Smooth muscle cell (in vitro differentiated cells): ENCODE measurements at regions not wholly inside any gene's neighbourhood (a gene's known extent, or its start where the extent isn't known, plus 50 kb on each side); places are given as distances from the start of the nearest gene placed in this dataset.

Experiments
- DNase-seq: peaks from one replicate; lab custom pipeline; 2025; ENCODE audit not compliant: unreplicated experiment; lab: John Stamatoyannopoulos, UW
- H2AFZ ChIP-seq: fragments of 200-600 bp; sonication (generic); 2 replicates; pipeline ENCODE4 v1.6.0; 2016; ENCODE audit warnings: antibody characterized with exemption, low read depth, mild to moderate bottlenecking
- H3F3A ChIP-seq: fragments of 200-600 bp; sonication (generic); 2 replicates; pipeline ENCODE4 v1.6.0; 2017; ENCODE audit warnings: antibody characterized with exemption, low read depth
- H3K27ac ChIP-seq: fragments of 200-600 bp; sonication (generic); 2 replicates; pipeline ENCODE4 v1.5.1; 2016; ENCODE audit warnings: low read depth, mild to moderate bottlenecking
- H3K27me3 ChIP-seq: fragments of 200-600 bp; sonication (generic); 2 replicates; pipeline ENCODE4 v1.6.1; 2016; ENCODE audit warnings: low read depth, mild to moderate bottlenecking
- H3K36me3 ChIP-seq: fragments of 200-600 bp; sonication (generic); 2 replicates; pipeline ENCODE4 v1.5.1; 2016; ENCODE audit warnings: low read depth
- H3K4me1 ChIP-seq: fragments of 200-600 bp; sonication (generic); 2 replicates; pipeline ENCODE4 v1.5.1; 2016; ENCODE audit warnings: low read depth
- H3K4me2 ChIP-seq: fragments of 200-600 bp; sonication (generic); 2 replicates; pipeline ENCODE4 v1.6.0; 2016; ENCODE audit warnings: mild to moderate bottlenecking
- H3K4me3 ChIP-seq: fragments of 200-600 bp; sonication (generic); 2 replicates; pipeline ENCODE4 v1.5.1; 2016; ENCODE audit warnings: mild to moderate bottlenecking
- H3K79me2 ChIP-seq: fragments of 200-600 bp; sonication (generic); 2 replicates; pipeline ENCODE4 v1.6.0; 2016; ENCODE audit warnings: low read depth, mild to moderate bottlenecking
- H3K9ac ChIP-seq: fragments of 200-600 bp; sonication (generic); 2 replicates; pipeline ENCODE4 v1.6.0; 2016; ENCODE audit warnings: low read depth
- H3K9me3 ChIP-seq: fragments of 200-600 bp; sonication (generic); replicated peaks from 2 replicates; pipeline ENCODE4 v1.5.1; 2016; ENCODE audit warnings: low read depth
- H4K20me1 ChIP-seq: fragments of 200-600 bp; sonication (generic); 2 replicates; pipeline ENCODE4 v1.6.0; 2016; ENCODE audit warnings: low read depth
- WGBS: methylation state at CpG from one replicate; pipeline ENCODE4 v1.1.7; 2016; ENCODE audit warnings: low lambda C conversion rate; 5-methylcytosine and 5-hydroxymethylcytosine counted together
- TF ChIP-seq, protein P1 (sequence below): fragments of 200-600 bp; sonication (generic); IDR thresholded peaks from 2 replicates; pipeline ENCODE4 v1.5.1; 2017; ENCODE audit warnings: borderline replicate concordance, mild to moderate bottlenecking, antibody characterized with exemption; ENCODE audit not compliant: insufficient read depth, poor library complexity, severe bottlenecking

DNA sequence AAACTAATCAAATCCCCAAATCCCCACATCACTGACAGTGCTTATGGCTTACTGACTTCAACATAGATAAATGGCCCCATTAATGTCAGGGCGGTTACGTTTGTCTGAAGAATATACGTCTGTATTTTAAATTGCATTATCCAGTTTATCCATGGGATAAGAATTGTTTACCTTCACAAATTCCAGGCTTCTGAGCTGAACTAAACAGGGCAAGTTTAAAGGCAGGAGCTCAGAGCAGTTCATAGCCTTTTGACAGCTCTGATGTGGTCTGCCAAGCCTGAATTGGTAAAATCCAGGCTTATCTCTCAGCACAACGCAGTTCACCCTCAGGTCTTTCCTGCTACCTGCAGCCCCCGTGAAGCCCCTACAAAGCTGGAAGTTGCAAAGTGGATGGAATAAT is 79.5 kb upstream of the GREM2 start:
- Histone ChIP-seq H3F3A (peaks cover 4% of the 10 kb centered on the region), H3K36me3 (no peaks in the 10 kb centered on the region), H3K9ac (no peak overlapping the region), H3K4me3 (no peak overlapping the region), H3K27me3 (no peaks in the 10 kb centered on the region), H3K27ac (no peak overlapping the region), H3K4me2 (peak overlapping the region; percentile 45), H4K20me1 (no peaks in the 10 kb centered on the region), H3K79me2 (no peaks in the 10 kb centered on the region), H3K4me1 (no peaks in the 10 kb centered on the region), H3K9me3 (no peaks in the 10 kb centered on the region), H2AFZ (no peak overlapping the region)
- 25% methylated on average over 5 of the region's 5 CpGs for WGBS
- DNase-seq, result no peak
- TF ChIP-seq, protein P1, sequence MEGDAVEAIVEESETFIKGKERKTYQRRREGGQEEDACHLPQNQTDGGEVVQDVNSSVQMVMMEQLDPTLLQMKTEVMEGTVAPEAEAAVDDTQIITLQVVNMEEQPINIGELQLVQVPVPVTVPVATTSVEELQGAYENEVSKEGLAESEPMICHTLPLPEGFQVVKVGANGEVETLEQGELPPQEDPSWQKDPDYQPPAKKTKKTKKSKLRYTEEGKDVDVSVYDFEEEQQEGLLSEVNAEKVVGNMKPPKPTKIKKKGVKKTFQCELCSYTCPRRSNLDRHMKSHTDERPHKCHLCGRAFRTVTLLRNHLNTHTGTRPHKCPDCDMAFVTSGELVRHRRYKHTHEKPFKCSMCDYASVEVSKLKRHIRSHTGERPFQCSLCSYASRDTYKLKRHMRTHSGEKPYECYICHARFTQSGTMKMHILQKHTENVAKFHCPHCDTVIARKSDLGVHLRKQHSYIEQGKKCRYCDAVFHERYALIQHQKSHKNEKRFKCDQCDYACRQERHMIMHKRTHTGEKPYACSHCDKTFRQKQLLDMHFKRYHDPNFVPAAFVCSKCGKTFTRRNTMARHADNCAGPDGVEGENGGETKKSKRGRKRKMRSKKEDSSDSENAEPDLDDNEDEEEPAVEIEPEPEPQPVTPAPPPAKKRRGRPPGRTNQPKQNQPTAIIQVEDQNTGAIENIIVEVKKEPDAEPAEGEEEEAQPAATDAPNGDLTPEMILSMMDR, result no peak

DNA sequence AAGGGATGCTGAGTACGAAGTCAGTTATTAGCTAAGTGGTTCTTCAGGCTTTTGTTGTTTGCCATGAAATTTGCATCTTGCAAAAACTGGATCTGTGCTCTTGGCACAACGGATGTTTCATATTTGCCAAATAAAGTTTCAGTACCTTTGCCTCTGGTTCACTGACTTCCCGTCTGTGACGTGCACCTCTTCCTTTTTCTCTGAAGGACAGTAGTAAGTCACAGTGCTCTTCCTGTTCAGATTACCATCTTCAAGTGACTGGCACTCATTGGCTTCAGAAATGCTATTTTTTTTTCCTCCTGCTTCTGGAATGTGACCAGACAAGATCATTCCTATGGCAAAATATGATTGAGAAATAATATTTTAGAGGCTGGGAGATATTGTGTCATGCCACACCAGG is 75.9 kb upstream of the GREM2 start:
- no peaks in the 10 kb centered on the region for H4K20me1 ChIP-seq
- TF ChIP-seq, protein P1, result no peak
- 91% methylated on average over 4 of the region's 4 CpGs for WGBS
- H3K9ac ChIP-seq, result no peak overlapping the region
- no peak for DNase-seq
- H2AFZ ChIP-seq, result no peak overlapping the region
- no peaks in the 10 kb centered on the region for H3K9me3 ChIP-seq
- no peaks in the 10 kb centered on the region for H3K79me2 ChIP-seq
- H3K27ac ChIP-seq, result no peak overlapping the region
- no peaks in the 10 kb centered on the region for H3K27me3 ChIP-seq
- peaks cover 4% of the 10 kb centered on the region for H3F3A ChIP-seq
- H3K36me3 ChIP-seq, result no peaks in the 10 kb centered on the region
- H3K4me1 ChIP-seq, result no peaks in the 10 kb centered on the region
- no peak overlapping the region for H3K4me2 ChIP-seq
- H3K4me3 ChIP-seq, result no peak overlapping the region

DNA sequence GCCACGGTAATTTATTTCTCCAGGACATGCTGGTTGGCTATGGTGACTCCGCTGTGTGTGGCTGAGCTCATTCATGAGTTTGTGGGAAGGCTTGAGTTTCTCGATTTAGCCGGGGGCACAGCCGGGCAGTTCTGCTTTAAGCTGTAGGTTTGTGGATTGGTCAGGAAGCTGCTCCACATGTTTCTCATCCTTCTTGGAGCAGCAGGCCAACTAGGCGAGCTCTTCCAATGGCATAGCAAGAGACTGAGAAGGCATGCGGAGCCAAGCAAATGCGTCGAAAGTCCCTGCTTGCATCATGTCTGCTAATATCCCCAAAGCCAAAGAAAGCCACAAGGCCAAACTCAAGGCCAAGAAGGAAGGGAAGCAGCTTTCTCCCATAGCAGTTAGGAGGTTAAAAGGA is 71.6 kb upstream of the GREM2 start:
- TF ChIP-seq, protein P1, result no peak
- H3K4me2 ChIP-seq, result no peak overlapping the region
- H4K20me1 ChIP-seq, result no peaks in the 10 kb centered on the region
- no peak overlapping the region for H2AFZ ChIP-seq
- H3K4me3 ChIP-seq, result no peak overlapping the region
- no peaks in the 10 kb centered on the region for H3K9me3 ChIP-seq
- H3K9ac ChIP-seq, result no peak overlapping the region
- no peaks in the 10 kb centered on the region for H3K36me3 ChIP-seq
- no peaks in the 10 kb centered on the region for H3F3A ChIP-seq
- no peak overlapping the region for H3K27ac ChIP-seq
- no peak for DNase-seq
- H3K4me1 ChIP-seq, result no peaks in the 10 kb centered on the region
- WGBS, result 88% methylated on average over 9 of the region's 9 CpGs
- no peaks in the 10 kb centered on the region for H3K27me3 ChIP-seq
- H3K79me2 ChIP-seq, result no peaks in the 10 kb centered on the region

DNA sequence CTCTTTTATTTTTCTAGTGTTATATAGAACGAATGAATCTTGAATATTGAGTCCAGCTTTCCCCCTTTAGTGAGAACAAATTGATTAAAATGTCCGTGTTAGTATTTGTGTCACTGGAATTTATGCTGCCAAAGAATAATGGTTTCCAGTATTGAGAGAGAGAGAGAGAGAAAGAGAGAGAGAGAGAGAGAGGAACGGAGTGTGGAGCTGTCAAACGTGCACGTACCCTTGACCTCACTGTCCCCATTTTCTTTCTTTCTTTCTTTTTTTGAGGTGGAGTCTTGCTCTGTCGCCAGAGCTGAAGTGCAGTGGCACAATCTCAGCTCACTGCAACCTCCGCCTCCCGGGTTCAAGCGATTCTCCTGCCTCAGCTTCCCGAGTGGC is 70.9 kb upstream of the GREM2 start:
- Histone ChIP-seq H3K9me3 (no peaks in the 10 kb centered on the region), H3K79me2 (no peaks in the 10 kb centered on the region), H2AFZ (no peak overlapping the region), H3K4me3 (no peak overlapping the region), H3K4me1 (no peaks in the 10 kb centered on the region), H3K4me2 (no peak overlapping the region), H3F3A (no peaks in the 10 kb centered on the region), H3K27me3 (no peaks in the 10 kb centered on the region), H3K27ac (no peak overlapping the region), H4K20me1 (no peaks in the 10 kb centered on the region), H3K9ac (no peak overlapping the region), H3K36me3 (no peaks in the 10 kb centered on the region)
- TF ChIP-seq, protein P1, result no peak
- DNase-seq, result no peak
- 91% methylated on average over 10 of the region's 10 CpGs for WGBS
